Common myeloid progenitor, CD34-positive (primary cell): ENCODE measurements at regions not wholly inside any gene's neighbourhood (a gene's known extent, or its start where the extent isn't known, plus 50 kb on each side); places are given as distances from the start of the nearest gene placed in this dataset.

Experiments used
- CTCF ChIA-PET: fragments of 350-600 bp; sonication (Branson Sonifier 250); formaldehyde crosslinking; loops from one replicate; lab custom pipeline; 2021; ENCODE audit warnings: antibody characterized with exemption; lab: Charles Lee
- POLR2A ChIA-PET: fragments of 350-600 bp; sonication (Branson Sonifier 250); formaldehyde crosslinking; loops from one replicate; lab custom pipeline; 2021; ENCODE audit warnings: antibody characterized with exemption; lab: Charles Lee
- DNase-seq, 3 donors: peaks; one replicate each; pipeline versions ENCODE4 v3.0.0 to v3.0.0-alpha.2; 2013
- H3K27ac ChIP-seq, 2 experiments: 1 replicate in 1 of 2; 2 replicates in 1 of 2; pipeline ENCODE4 v1.7.0; 2013; ENCODE audit warnings: inconsistent platforms in 2 of 2, low read length in 2 of 2, mild to moderate bottlenecking in 2 of 2, low read depth in 1 of 2, moderate library complexity in 1 of 2; ENCODE audit not compliant: severe bottlenecking in 2 of 2, insufficient read depth in 1 of 2, poor library complexity in 1 of 2
- H3K27me3 ChIP-seq, 5 experiments: replicated peaks in 2 of 5; 1 replicate in 3 of 5; 2 replicates in 2 of 5; pipeline versions ENCODE4 v1.6.1 to v1.7.0; 2013; ENCODE audit warnings: low read length in 4 of 5, mild to moderate bottlenecking in 2 of 5, moderate library complexity in 2 of 5, inconsistent platforms in 1 of 5; ENCODE audit not compliant: insufficient read depth in 5 of 5, control insufficient read depth in 4 of 5
- H3K36me3 ChIP-seq, 4 experiments: 1 replicate in 2 of 4; 2 replicates in 2 of 4; pipeline versions ENCODE4 v1.6.1 to v1.7.0; 2013; ENCODE audit warnings: low read length in 3 of 4, control low read depth in 1 of 4, mild to moderate bottlenecking in 1 of 4; ENCODE audit not compliant: control insufficient read depth in 4 of 4, insufficient read depth in 4 of 4
- H3K4me1 ChIP-seq, 4 experiments: 1 replicate in 3 of 4; 2 replicates in 1 of 4; pipeline versions ENCODE4 v1.6.1 to v1.7.1; 2013; ENCODE audit warnings: low read length in 3 of 4, mild to moderate bottlenecking in 3 of 4, control low read depth in 1 of 4, inconsistent platforms in 1 of 4, moderate library complexity in 1 of 4; ENCODE audit not compliant: control insufficient read depth in 4 of 4, insufficient read depth in 4 of 4; ENCODE audit errors: control extremely low read depth in 1 of 4
- H3K4me3 ChIP-seq, 7 experiments: 1 replicate in 4 of 7; 2 replicates in 3 of 7; pipeline versions ENCODE4 v1.5.1 to v1.7.0; 2013; ENCODE audit warnings: mild to moderate bottlenecking in 7 of 7, low read length in 6 of 7, moderate library complexity in 6 of 7, inconsistent platforms in 2 of 7, low read depth in 2 of 7, control low read depth in 1 of 7; ENCODE audit not compliant: insufficient read depth in 4 of 7, control insufficient read depth in 1 of 7; ENCODE audit errors: extremely low read depth in 1 of 7
- H3K9me3 ChIP-seq, 5 experiments: 1 replicate in 4 of 5; 2 replicates in 1 of 5; pipeline versions ENCODE4 v1.6.1 to v1.7.1; 2013; ENCODE audit warnings: low read length in 4 of 5, mild to moderate bottlenecking in 2 of 5, inconsistent platforms in 1 of 5, low read depth in 1 of 5, moderate library complexity in 1 of 5; ENCODE audit not compliant: control insufficient read depth in 4 of 5, insufficient read depth in 2 of 5; ENCODE audit errors: control extremely low read depth in 1 of 5
- WGBS: methylation state at CpG from one replicate; pipeline ENCODE4 v1.1.5; 2013; ENCODE audit not compliant: insufficient coverage; 5-methylcytosine and 5-hydroxymethylcytosine counted together

- no peak overlapping the region for H3K4me3 ChIP-seq
- CTCF ChIA-PET, result no interaction called here
- POLR2A ChIA-PET, result interaction anchor here (0.6 kb wide), 1 partner anchor 24 kb away, joined by 3 read pairs; no protein-coding TSS in a partner anchor
- no peaks in the 10 kb centered on the region for H3K4me1 ChIP-seq
- no peaks in the 10 kb centered on the region for H3K36me3 ChIP-seq
- H3K27ac ChIP-seq, result no peak overlapping the region
- H3K27me3 ChIP-seq, result no peaks in the 10 kb centered on the region
- H3K9me3 ChIP-seq, result no peaks in the 10 kb centered on the region
- no peak for DNase-seq
- WGBS, result 100% methylated on average over 2 of the region's 2 CpGs
These were observed 139.1 kb downstream of the HDGFL1 start for GRCh38 chr6:22708469-22708868.

GRCh38 chr6:22709803-22710202 lies 140.4 kb downstream of the HDGFL1 start:
- no peaks in the 10 kb centered on the region for H3K4me1 ChIP-seq
- H3K27me3 ChIP-seq, result no peaks in the 10 kb centered on the region
- ChIA-PET POLR2A (no interaction called here), CTCF (no interaction called here)
- no peak overlapping the region for H3K27ac ChIP-seq
- no peaks in the 10 kb centered on the region for H3K9me3 ChIP-seq
- no peak for DNase-seq
- no peaks in the 10 kb centered on the region for H3K36me3 ChIP-seq
- no peak overlapping the region for H3K4me3 ChIP-seq
- WGBS, result 100% methylated on average over 2 of the region's 3 CpGs

- Histone ChIP-seq H3K27me3 (no peaks in the 10 kb centered on the region), H3K27ac (no peak overlapping the region), H3K4me1 (no peaks in the 10 kb centered on the region), H3K36me3 (no peaks in the 10 kb centered on the region), H3K9me3 (peaks cover 0 to 6% (median 0%) of the 10 kb centered on the region in 5 experiments), H3K4me3 (no peak overlapping the region)
- WGBS, result 100% methylated on average over 1 of the region's 1 CpG
- ChIA-PET POLR2A (no interaction called here), CTCF (interaction anchor here (1.5 kb wide), 1 partner anchor 11 kb away, joined by 4 read pairs; no protein-coding TSS in a partner anchor)
- DNase-seq, result no peak
These were observed 147.4 kb downstream of the HDGFL1 start for GRCh38 chr6:22716721-22717120.

- H3K27ac ChIP-seq, result no peak overlapping the region
- no peaks in the 10 kb centered on the region for H3K27me3 ChIP-seq
- CTCF ChIA-PET, result interaction anchor here (1.5 kb wide), 1 partner anchor 12 kb away, joined by 4 read pairs; no protein-coding TSS in a partner anchor
- POLR2A ChIA-PET, result no interaction called here
- H3K4me3 ChIP-seq, result no peak overlapping the region
- DNase-seq, result no peak
- peaks cover 1 to 6% (median 4%) of the 10 kb centered on the region in 5 experiments for H3K9me3 ChIP-seq
- no peaks in the 10 kb centered on the region for H3K4me1 ChIP-seq
- H3K36me3 ChIP-seq, result no peaks in the 10 kb centered on the region
- 98% methylated on average over 5 of the region's 5 CpGs for WGBS
These were observed 148.5 kb downstream of the HDGFL1 start for GRCh38 chr6:22717915-22718314.

GRCh38 chr6:22722913-22723312 lies 153.5 kb downstream of the HDGFL1 start:
- Histone ChIP-seq H3K27ac (no peak overlapping the region), H3K9me3 (peaks cover 1 to 15% (median 6%) of the 10 kb centered on the region in 5 experiments), H3K36me3 (no peaks in the 10 kb centered on the region), H3K4me3 (no peak overlapping the region), H3K27me3 (no peaks in the 10 kb centered on the region), H3K4me1 (no peaks in the 10 kb centered on the region)
- no peak for DNase-seq
- WGBS, result 100% methylated on average over 1 of the region's 1 CpG
- ChIA-PET POLR2A (no interaction called here), CTCF (no interaction called here)

- H3K27me3 ChIP-seq, result no peaks in the 10 kb centered on the region
- peaks cover 0 to 15% (median 2%) of the 10 kb centered on the region in 5 experiments for H3K9me3 ChIP-seq
- ChIA-PET CTCF (no interaction called here), POLR2A (no interaction called here)
- H3K4me3 ChIP-seq, result no peak overlapping the region
- no peaks in the 10 kb centered on the region for H3K36me3 ChIP-seq
- WGBS, result 100% methylated on average over 2 of the region's 4 CpGs
- H3K4me1 ChIP-seq, result no peaks in the 10 kb centered on the region
- peak in 2 of 3 donors; percentile 1 to 18 for DNase-seq
- no peak overlapping the region for H3K27ac ChIP-seq
These were observed 157.6 kb downstream of the HDGFL1 start for GRCh38 chr6:22726966-22727365.

- no peaks in the 10 kb centered on the region for H3K4me1 ChIP-seq
- DNase-seq, result no peak
- H3K4me3 ChIP-seq, result no peak overlapping the region
- CTCF ChIA-PET, result interaction anchor here (1.3 kb wide), 1 partner anchor 9 kb away, joined by 3 read pairs; no protein-coding TSS in a partner anchor
- POLR2A ChIA-PET, result no interaction called here
- H3K27ac ChIP-seq, result no peak overlapping the region
- no peaks in the 10 kb centered on the region for H3K36me3 ChIP-seq
- peaks cover 0 to 11% (median 2%) of the 10 kb centered on the region in 5 experiments for H3K9me3 ChIP-seq
- 83% methylated on average over 1 of the region's 6 CpGs for WGBS
- H3K27me3 ChIP-seq, result no peaks in the 10 kb centered on the region
These were observed 158.3 kb downstream of the HDGFL1 start for GRCh38 chr6:22727710-22728109.
